NCI-H82 treated with DMSO at 0.1 percent for 48 hours (cell line): ENCODE measurements at regions not wholly inside any gene's neighbourhood (a gene's known extent, or its start where the extent isn't known, plus 50 kb on each side); places are given as distances from the start of the nearest gene placed in this dataset.
"Not testable (repeated sequence)": the region's sequence is repeated elsewhere in the genome, so short reads cannot be mapped to it uniquely, and the experiment has no call there.

Experiments used
- DNase-seq: peaks from one replicate; lab custom pipeline; 2025; ENCODE audit not compliant: unreplicated experiment; lab: John Stamatoyannopoulos, UW

GRCh38 chr13:110045919-110046318 is 259.5 kb upstream of the IRS2 start:
- DNase-seq, result no peak

GRCh38 chr13:110045202-110045601 is 258.8 kb upstream of the IRS2 start:
- DNase-seq, result no peak

- no peak for DNase-seq
These were observed 258.2 kb upstream of the IRS2 start for GRCh38 chr13:110044551-110045111.

DNA sequence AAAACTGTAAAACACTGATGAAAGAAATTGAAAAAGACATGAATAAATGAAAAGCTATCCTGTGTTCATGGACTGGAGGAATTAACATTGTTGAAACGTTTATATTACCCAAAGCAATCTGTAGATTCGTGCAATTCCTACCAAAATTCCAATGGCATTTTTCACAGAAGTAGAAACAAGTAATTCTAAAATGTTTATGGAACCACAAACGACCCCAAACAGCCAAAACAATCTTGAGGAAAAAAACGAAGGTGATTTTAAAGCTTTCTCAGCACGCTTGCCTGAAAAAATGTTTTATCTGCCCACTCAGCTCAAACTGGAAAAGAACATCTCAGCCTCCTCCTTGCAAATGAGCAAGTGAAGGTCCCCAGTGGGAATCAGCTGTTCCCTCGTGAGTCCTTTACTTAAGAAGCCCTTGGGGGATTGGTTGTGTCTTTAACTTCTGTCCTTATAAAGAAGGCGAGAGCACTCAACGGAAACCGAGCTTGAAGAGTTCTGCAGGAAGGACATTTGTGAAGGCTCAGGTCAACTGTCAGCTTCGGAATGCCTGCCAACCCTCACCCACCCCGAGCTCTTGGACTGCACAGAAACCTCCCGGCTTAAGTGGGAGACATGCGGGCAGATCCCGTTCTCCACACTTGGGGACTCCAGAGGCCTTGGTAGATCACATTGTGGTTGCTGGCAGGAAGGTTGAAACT is 256.0 kb upstream of the IRS2 start:
- no peak for DNase-seq

GRCh38 chr13:110041638-110042037 is 255.3 kb upstream of the IRS2 start:
- not testable (repeated sequence) for DNase-seq

DNA sequence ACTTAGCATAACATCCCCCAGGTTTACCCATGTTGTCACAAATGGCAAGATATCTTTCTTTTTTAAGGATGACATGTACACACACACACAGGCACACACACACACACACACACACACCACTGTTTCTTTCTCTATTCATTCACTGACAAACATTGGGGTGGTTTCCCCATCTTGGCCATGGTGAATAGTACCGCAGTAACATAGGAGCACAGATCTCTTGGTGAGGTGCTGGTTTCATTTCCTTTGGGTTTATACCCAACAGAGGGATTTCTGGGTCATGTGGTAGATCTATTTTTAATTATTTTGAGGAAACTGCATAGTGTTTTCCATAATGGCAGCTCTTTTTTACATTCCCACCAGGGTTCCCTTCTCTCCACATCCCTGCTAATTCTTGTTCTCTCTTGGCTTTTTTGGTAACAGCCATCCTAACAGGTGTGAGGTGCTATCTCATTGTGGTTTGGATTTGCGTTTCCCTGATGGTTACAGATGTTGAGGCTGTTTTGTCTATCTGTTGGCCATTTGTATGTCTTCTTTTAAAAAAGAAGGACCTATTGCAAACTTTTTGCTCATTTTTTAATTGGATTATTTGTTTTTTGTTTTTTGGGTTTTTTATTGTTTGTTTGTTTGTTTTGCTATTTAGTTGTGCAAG is 251.7 kb upstream of the IRS2 start:
- DNase-seq, result no peak

GRCh38 chr13:110036060-110036459 is 249.7 kb upstream of the IRS2 start:
- no peak for DNase-seq

GRCh38 chr13:110034031-110034549 is 247.7 kb upstream of the IRS2 start:
- DNase-seq, result no peak

DNA sequence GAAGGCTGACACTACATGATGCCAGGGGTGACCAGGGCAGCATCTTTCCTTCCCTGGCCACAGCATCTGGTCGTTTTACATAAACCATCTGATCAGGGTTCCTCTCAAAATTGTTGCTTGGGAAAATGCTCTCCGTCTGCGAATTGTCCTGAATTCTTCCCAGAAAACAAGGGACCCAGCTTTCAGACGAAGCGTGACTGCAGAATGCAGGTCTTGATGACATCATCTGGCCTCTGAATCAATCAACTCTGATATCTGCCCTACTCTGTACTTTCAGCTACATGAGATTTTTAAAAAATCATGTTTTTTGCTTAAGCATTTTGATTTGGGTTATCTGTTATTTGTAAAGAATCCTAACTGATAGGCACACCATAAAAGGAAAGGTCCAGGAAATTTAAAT is 246.6 kb upstream of the IRS2 start:
- no peak for DNase-seq

DNA sequence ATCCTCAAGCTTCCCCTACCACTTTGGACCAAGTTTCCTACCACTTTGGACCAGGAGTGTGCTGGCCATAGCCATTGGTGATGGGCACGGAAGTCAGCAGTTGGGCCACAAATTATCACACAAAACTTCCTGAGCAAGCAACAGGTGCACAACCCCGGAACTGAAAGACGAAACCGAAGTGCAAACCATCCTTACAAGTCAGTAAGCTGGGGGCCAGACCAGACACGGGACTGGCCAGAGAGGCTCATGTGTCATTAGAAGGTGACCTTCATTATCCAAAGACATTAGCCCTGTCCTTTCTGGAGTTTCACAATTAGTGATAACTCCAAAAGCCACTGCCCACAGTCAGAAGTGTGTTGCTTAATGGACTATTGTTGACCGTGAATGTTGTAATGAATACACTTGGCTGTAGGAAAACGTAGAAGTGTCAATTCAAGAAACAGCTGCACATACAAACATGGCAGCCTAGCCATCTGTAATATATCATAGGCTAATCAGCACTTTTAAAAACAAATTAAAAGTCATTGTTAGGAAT is 244.1 kb upstream of the IRS2 start:
- DNase-seq, result no peak

DNA sequence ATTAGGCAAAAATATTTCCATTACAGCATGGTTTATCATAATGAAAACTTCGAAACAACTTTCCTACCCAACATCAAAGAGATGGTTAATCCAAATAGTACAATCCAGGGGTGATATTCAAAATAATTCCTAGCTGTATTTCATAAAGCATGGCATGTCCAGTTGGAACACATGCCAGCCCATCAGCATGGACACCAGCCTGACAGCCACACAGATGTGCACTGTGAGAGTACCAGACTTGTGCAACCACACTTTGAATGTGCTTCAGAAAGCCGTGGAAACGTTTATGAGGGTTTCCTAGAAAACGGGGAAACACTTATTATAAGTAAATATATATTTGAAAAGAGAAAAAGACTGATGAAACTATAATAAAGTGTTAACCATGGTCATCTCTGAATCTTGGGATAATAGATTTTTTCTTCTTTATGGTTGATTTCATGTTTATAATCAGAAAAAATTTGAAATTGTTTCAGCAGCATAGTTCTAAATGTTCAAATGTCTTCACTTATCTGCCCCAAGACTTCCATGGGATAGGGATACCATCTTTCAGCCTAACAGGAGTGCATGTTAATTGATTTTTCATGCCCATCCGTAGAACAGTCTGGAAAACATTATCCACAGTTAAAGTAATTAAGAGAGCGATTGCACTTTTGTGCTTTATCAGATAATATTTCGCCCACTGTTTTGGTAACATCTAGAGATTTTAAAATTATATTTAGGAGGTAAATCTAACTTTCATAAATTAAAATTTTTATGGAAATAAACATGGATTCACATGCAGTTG is 242.6 kb upstream of the IRS2 start:
- no peak for DNase-seq

GRCh38 chr13:110028311-110028710 is 241.9 kb upstream of the IRS2 start:
- DNase-seq, result no peak

GRCh38 chr13:110027470-110028240 is 241.3 kb upstream of the IRS2 start:
- DNase-seq, result no peak

DNA sequence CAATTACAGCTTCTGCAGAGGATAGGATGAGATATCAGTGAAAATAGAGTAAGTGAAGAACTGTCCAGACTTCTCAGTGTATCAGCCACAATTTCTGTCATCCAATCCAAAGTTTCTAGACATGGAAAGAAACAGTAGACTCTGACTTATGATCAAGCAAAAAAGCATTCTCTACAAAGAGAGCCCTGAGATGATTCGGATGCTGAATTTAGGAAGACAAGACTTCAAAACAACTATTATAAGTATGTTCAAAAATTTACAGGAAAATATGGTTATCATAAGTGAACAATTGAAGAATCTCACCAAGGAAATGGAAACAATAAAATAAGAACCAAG is 238.2 kb upstream of the IRS2 start:
- no peak for DNase-seq

DNA sequence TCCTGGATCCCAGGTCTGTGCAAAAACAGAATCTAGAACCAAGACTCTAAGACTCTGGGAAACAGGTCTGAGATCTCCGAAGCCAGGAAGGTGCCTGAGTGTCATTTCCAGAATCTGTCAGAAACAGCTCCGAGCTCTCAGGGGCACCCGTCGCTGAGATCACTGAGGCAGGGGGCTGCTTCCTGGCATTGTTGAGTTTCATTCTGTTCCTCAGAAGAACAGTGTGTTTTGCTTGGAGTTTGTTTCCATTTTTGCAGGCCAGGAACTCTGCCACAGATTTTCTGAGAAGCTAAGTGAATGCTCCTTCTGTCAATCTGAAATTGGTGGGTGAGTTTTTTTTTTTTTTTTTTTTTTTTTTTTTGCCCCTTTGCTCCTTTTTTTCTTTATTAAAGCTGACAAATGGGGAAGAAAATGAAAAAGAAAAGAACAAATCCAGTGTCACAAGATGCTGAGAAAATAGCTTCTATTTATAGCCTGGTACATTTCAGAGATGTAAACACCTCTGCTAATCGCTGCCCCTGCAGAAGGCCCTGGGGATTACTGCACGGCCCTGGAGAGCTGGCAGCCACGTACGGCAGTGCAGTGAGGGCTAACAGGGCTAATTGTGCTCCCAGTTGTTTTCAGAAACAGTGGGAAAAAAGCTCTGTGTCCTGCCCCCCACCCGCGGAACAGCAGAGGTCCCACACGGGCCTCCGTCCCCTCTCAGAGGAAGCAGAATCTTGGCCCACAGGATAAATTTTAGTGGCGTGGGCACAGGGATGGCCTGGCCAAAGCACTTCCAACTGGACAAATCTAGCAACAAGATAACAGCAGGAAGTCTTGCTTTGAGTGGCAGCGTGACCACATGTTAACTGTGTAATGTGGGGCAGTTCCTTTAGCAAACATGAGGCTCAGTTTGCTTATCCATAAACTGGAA is 237.6 kb upstream of the IRS2 start:
- peak; percentile 20 for DNase-seq

DNA sequence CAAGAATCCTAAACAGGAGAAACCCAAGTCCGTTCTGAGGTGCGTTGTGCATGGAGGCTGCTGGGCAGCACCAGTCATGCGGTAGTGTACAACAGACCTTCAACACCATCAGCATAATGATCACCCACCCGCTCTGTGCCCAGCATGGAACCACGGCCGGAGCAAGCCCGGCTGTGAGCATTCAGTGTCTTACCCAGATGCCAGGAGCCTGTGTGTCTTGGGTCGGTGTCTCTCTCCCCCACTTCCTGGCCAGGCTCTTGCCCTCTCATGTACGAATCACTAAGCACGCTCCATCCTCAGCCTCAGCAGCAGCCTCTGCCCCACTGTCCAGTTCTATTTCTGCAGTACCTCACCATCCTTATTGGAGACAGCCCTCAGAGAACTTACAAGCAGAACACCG is 231.6 kb upstream of the IRS2 start:
- no peak for DNase-seq

- no peak for DNase-seq
These were observed 231.0 kb upstream of the IRS2 start for GRCh38 chr13:110017379-110017778.

- no peak for DNase-seq
These were observed 228.9 kb upstream of the IRS2 start for GRCh38 chr13:110015253-110015652.

- no peak for DNase-seq
These were observed 228.3 kb upstream of the IRS2 start for GRCh38 chr13:110014719-110015118.
